OCI-LY7 (cell line): ENCODE measurements at regions not wholly inside any gene's neighbourhood (a gene's known extent, or its start where the extent isn't known, plus 50 kb on each side); places are given as distances from the start of the nearest gene placed in this dataset.

ENCODE experiments used
- BruUV-seq: library from RNA; stranded (reverse); fragments of 400-500 nt; replicated peaks from 2 replicates; lab custom pipeline; 2021; lab: Mats Ljungman, UMichigan
- CTCF ChIA-PET: fragments of 300-600 bp; sonication (Branson Sonifier 250); formaldehyde crosslinking; loops from one replicate; lab custom pipeline; 2022; ENCODE audit warnings: antibody characterized with exemption; ENCODE audit not compliant: unreplicated experiment; lab: Charles Lee
- POLR2A ChIA-PET: fragments of 300-600 bp; sonication (Branson Sonifier 250); formaldehyde crosslinking; loops from one replicate; lab custom pipeline; 2022; ENCODE audit warnings: antibody characterized with exemption; lab: Charles Lee
- DNase-seq: peaks from one replicate; pipeline ENCODE4 v3.0.0-alpha.2; 2015; ENCODE audit warnings: low spot score
- H2AFZ ChIP-seq: fragments of 200-600 bp; sonication (generic), shearing (Covaris generic); 2 replicates; pipeline ENCODE4 v1.6.1; 2014; ENCODE audit warnings: mild to moderate bottlenecking, antibody characterized with exemption, low read length, moderate library complexity
- H3K27ac ChIP-seq: fragments of 200-600 bp; sonication (generic); 2 replicates; pipeline ENCODE4 v1.5.1; 2014; ENCODE audit warnings: mixed run types, low read depth, mild to moderate bottlenecking, moderate library complexity, low read length, inconsistent platforms; ENCODE audit not compliant: poor library complexity, severe bottlenecking
- H3K36me3 ChIP-seq: fragments of 200-600 bp; sonication (generic); 2 replicates; pipeline ENCODE4 v1.6.1; 2014; ENCODE audit warnings: mild to moderate bottlenecking, antibody characterized with exemption, low read length, moderate library complexity, mixed read lengths; ENCODE audit not compliant: insufficient read depth
- H3K4me1 ChIP-seq: fragments of 200-600 bp; sonication (generic); 2 replicates; pipeline ENCODE4 v1.5.1; 2014; ENCODE audit warnings: mild to moderate bottlenecking, low read length; ENCODE audit not compliant: insufficient read depth, poor library complexity, severe bottlenecking
- H3K4me2 ChIP-seq: fragments of 200-600 bp; sonication (generic); 2 replicates; pipeline ENCODE4 v1.6.1; 2014; ENCODE audit warnings: mild to moderate bottlenecking, low read length
- H3K4me3 ChIP-seq: fragments of 200-600 bp; sonication (generic); 2 replicates; pipeline ENCODE4 v1.5.1; 2014; ENCODE audit warnings: mild to moderate bottlenecking, low read depth, low read length; ENCODE audit not compliant: poor library complexity, severe bottlenecking
- H3K79me2 ChIP-seq: fragments of 200-600 bp; sonication (generic); 2 replicates; pipeline ENCODE4 v1.6.1; 2016; ENCODE audit warnings: low read depth, mild to moderate bottlenecking, low read length, moderate library complexity, mixed read lengths; ENCODE audit not compliant: insufficient read depth
- H3K9me2 ChIP-seq: fragments of 200-600 bp; sonication (generic); 2 replicates; pipeline ENCODE4 v1.6.1; 2016; ENCODE audit warnings: mild to moderate bottlenecking, low read length, mixed read lengths; ENCODE audit not compliant: insufficient read depth
- H3K9me3 ChIP-seq: fragments of 200-600 bp; sonication (generic); 2 replicates; pipeline ENCODE4 v1.6.1; 2014; ENCODE audit warnings: mild to moderate bottlenecking, mixed run types, low read length, mixed read lengths
- H4K20me1 ChIP-seq: fragments of 200-600 bp; sonication (generic); 2 replicates; pipeline ENCODE4 v1.6.1; 2014; ENCODE audit warnings: mild to moderate bottlenecking, antibody characterized with exemption, low read length, moderate library complexity, mixed read lengths; ENCODE audit not compliant: insufficient read depth
- CTCF ChIP-seq: fragments of 200-600 bp; sonication (generic); conservative IDR thresholded peaks from 2 replicates; pipeline ENCODE4 v1.5.1; 2014; ENCODE audit warnings: mild to moderate bottlenecking, antibody characterized with exemption, low read length, moderate library complexity, mixed read lengths
- EZH2phosphoT487 ChIP-seq: fragments of 200-600 bp; sonication (generic); IDR thresholded peaks from 2 replicates; pipeline ENCODE4 v1.6.1; 2018; ENCODE audit warnings: low read depth, borderline replicate concordance, mild to moderate bottlenecking, mixed run types, antibody characterized with exemption, low read length, moderate library complexity, mixed read lengths
- intact Hi-C: fragments of 100-400 bp; cut with micrococcal nuclease; formaldehyde crosslinking; loops from one replicate; pipeline ENCODE4 v1.10.0; 2022; ENCODE audit not compliant: unreplicated experiment

DNA sequence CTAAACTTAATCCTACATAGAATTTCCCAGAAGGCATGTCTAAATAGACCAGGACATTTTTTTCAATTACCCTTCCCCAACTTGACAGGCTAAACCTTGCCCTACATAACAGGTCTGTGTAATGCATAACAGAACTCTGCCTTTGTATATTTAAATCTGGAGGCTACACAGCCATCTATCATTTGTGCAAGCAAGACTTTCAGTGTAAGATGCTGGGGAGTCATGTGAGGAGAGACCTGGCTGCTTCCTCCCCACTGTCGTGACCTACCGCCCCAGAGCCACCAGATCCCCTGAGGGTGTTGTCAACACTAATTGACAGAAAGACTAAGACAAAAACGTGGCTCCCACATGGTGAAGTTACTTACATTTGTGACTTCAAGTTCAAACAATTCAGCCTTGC is 342.2 kb downstream of the PPARGC1A start:
- ChIA-PET CTCF (no interaction called here), POLR2A (no interaction called here)
- no peak overlapping the region for H3K4me2 ChIP-seq
- H2AFZ ChIP-seq = no peak overlapping the region
- H3K4me1 ChIP-seq = no peaks in the 10 kb centered on the region
- no peaks in the 10 kb centered on the region for H3K36me3 ChIP-seq
- DNase-seq = no peak
- no peaks in the 10 kb centered on the region for H3K79me2 ChIP-seq
- no peak overlapping the region for H3K4me3 ChIP-seq
- TF ChIP-seq CTCF (no peak), EZH2phosphoT487 (no peak)
- H3K27ac ChIP-seq = no peak overlapping the region
- H4K20me1 ChIP-seq = no peaks in the 10 kb centered on the region
- no peaks in the 10 kb centered on the region for H3K9me3 ChIP-seq
- no peaks in the 10 kb centered on the region for H3K9me2 ChIP-seq
- intact Hi-C loops = no loop called here
- BruUV-seq = no TSS peak

- ChIA-PET CTCF (no interaction called here), POLR2A (interaction anchor here (0.6 kb wide), 1 partner anchor 21 kb away, joined by 3 read pairs; no protein-coding TSS in a partner anchor)
- Histone ChIP-seq H3K79me2 (no peaks in the 10 kb centered on the region), H4K20me1 (no peaks in the 10 kb centered on the region), H3K9me3 (no peaks in the 10 kb centered on the region), H3K4me1 (no peaks in the 10 kb centered on the region), H3K27ac (no peak overlapping the region), H3K4me3 (no peak overlapping the region), H3K9me2 (no peaks in the 10 kb centered on the region), H3K4me2 (no peak overlapping the region), H3K36me3 (no peaks in the 10 kb centered on the region), H2AFZ (no peak overlapping the region)
- intact Hi-C loops = no loop called here
- no TSS peak for BruUV-seq
- no peak for TF ChIP-seq EZH2phosphoT487
- no peak for TF ChIP-seq CTCF
- no peak for DNase-seq
Observed at GRCh38 chr4:23547096-23547495, 342.8 kb downstream of the PPARGC1A start.

- H2AFZ ChIP-seq = no peak overlapping the region
Observed at GRCh38 chr4:23539969-23540569, 349.8 kb downstream of the PPARGC1A start.

More at GRCh38 chr4:23539969-23540569, 349.8 kb downstream of the PPARGC1A start:
- H3K4me3 ChIP-seq = no peak overlapping the region
- CTCF ChIA-PET = no interaction called here
- H3K9me3 ChIP-seq = no peaks in the 10 kb centered on the region
- H3K79me2 ChIP-seq = no peaks in the 10 kb centered on the region
- TF ChIP-seq EZH2phosphoT487 = no peak
- no peaks in the 10 kb centered on the region for H3K36me3 ChIP-seq
- H3K4me2 ChIP-seq = no peak overlapping the region
- H3K4me1 ChIP-seq = no peaks in the 10 kb centered on the region
- intact Hi-C loops = no loop called here
- no peaks in the 10 kb centered on the region for H3K9me2 ChIP-seq
- POLR2A ChIA-PET = no interaction called here
- no peaks in the 10 kb centered on the region for H4K20me1 ChIP-seq
- no TSS peak for BruUV-seq
- no peak overlapping the region for H3K27ac ChIP-seq
- DNase-seq = no peak
